ENCODE measurements at regions not wholly inside any gene's neighbourhood (a gene's known extent, or its start where the extent isn't known, plus 50 kb on each side); places are given as distances from the start of the nearest gene placed in this dataset.

- no peak for TF ChIP-seq CTCF (IDR thresholded peaks at IDR 0.05; ENCODE audit: low read length)
- no peak for TF ChIP-seq EZH2 (optimal IDR thresholded peaks at IDR 0.05; ENCODE audit: low read depth, low read length)
Measured at GRCh38 chr6:67885081-67886033, 749.7 kb upstream of the ADGRB3 start.
